CD4-positive, alpha-beta T cell (primary cell): ENCODE measurements at regions not wholly inside any gene's neighbourhood (a gene's known extent, or its start where the extent isn't known, plus 50 kb on each side); places are given as distances from the start of the nearest gene placed in this dataset.

Source experiments
- ATAC-seq: fragments of 200-7000 bp; cut with Tn5 transposase; one replicate; pipeline ENCODE4 v1.10.0; 2022; ENCODE audit warnings: mild to moderate bottlenecking; ENCODE audit not compliant: poor library complexity
- CTCF ChIA-PET: fragments of 350-600 bp; sonication (Branson Sonifier 250); formaldehyde crosslinking; loops from one replicate; lab custom pipeline; 2021; ENCODE audit warnings: antibody characterized with exemption, inconsistent platforms; lab: Charles Lee
- POLR2A ChIA-PET: fragments of 350-600 bp; sonication (Branson Sonifier 250); formaldehyde crosslinking; loops from one replicate; lab custom pipeline; 2021; ENCODE audit warnings: antibody characterized with exemption, inconsistent platforms; lab: Charles Lee
- DNase-seq, 14 experiments: peaks; one replicate each; pipeline ENCODE4 v3.0.0-alpha.2; 2013 to 2020; ENCODE audit warnings: mixed read lengths in 2 of 14
- H3K27ac ChIP-seq, 2 donors: one replicate each; pipeline versions ENCODE4 v1.5.1 to v1.7.0; 2013; ENCODE audit warnings: low read length in 2 of 2, low read depth in 1 of 2, mild to moderate bottlenecking in 1 of 2
- H3K27me3 ChIP-seq, 2 experiments: 1 replicate in 1 of 2; 2 replicates in 1 of 2; pipeline versions ENCODE4 v1.6.1 to v1.7.0; 2013; ENCODE audit warnings: low read length in 2 of 2, control low read depth in 1 of 2, mild to moderate bottlenecking in 1 of 2, moderate library complexity in 1 of 2; ENCODE audit not compliant: insufficient read depth in 2 of 2, control insufficient read depth in 1 of 2
- H3K36me3 ChIP-seq: one replicate; pipeline ENCODE4 v1.6.1; 2013; ENCODE audit warnings: low read length, control low read depth; ENCODE audit not compliant: insufficient read depth
- H3K4me1 ChIP-seq: one replicate; pipeline ENCODE4 v1.6.1; 2013; ENCODE audit warnings: low read length, control low read depth; ENCODE audit not compliant: insufficient read depth
- H3K4me3 ChIP-seq: one replicate; pipeline ENCODE4 v1.5.1; 2013; ENCODE audit warnings: mild to moderate bottlenecking, low read length, moderate library complexity
- H3K9me3 ChIP-seq, 2 experiments: 1 replicate in 1 of 2; 2 replicates in 1 of 2; pipeline versions ENCODE4 v1.6.1 to v1.7.0; 2013; ENCODE audit warnings: low read length in 2 of 2, mild to moderate bottlenecking in 2 of 2, control low read depth in 1 of 2, moderate library complexity in 1 of 2; ENCODE audit not compliant: control insufficient read depth in 1 of 2, insufficient read depth in 1 of 2
- H3K27ac Mint-ChIP-seq: one replicate; pipeline ENCODE4 v1.8.0; 2020; ENCODE audit warnings: mixed read lengths
- H3K27me3 Mint-ChIP-seq: one replicate; pipeline ENCODE4 v1.8.0; 2021; ENCODE audit warnings: mixed read lengths
- H3K36me3 Mint-ChIP-seq: one replicate; pipeline ENCODE4 v1.8.0; 2021; ENCODE audit warnings: low read depth, mixed read lengths
- H3K4me1 Mint-ChIP-seq: one replicate; pipeline ENCODE4 v1.8.0; 2021; ENCODE audit warnings: low read depth, mixed read lengths
- H3K4me3 Mint-ChIP-seq: one replicate; pipeline ENCODE4 v1.8.0; 2020; ENCODE audit warnings: mild to moderate bottlenecking, mixed read lengths
- H3K9me3 Mint-ChIP-seq: one replicate; pipeline ENCODE4 v1.8.0; 2020; ENCODE audit warnings: mixed read lengths
- intact Hi-C, 2 experiments: fragments of 100-400 bp; cut with DNase I in 1 of 2; cut with micrococcal nuclease in 1 of 2; formaldehyde crosslinking; loops; one replicate each; pipeline versions ENCODE4 v1.15.1 to v1.9.0; 2023 to 2025; cut with DNase I, micrococcal nuclease
- TF ChIP-seq, protein P1 (sequence below): fragments of 200-600 bp; IDR thresholded peaks from one replicate; pipeline ENCODE4 v1.8.0; 2022; ENCODE audit warnings: antibody characterized with exemption, mild to moderate bottlenecking

- H3K9me3 ChIP-seq = peaks cover 12 to 16% of the 10 kb centered on the region in 2 experiments
- ATAC-seq (no peak), DNase-seq (no peak)
- TF ChIP-seq, protein P1, sequence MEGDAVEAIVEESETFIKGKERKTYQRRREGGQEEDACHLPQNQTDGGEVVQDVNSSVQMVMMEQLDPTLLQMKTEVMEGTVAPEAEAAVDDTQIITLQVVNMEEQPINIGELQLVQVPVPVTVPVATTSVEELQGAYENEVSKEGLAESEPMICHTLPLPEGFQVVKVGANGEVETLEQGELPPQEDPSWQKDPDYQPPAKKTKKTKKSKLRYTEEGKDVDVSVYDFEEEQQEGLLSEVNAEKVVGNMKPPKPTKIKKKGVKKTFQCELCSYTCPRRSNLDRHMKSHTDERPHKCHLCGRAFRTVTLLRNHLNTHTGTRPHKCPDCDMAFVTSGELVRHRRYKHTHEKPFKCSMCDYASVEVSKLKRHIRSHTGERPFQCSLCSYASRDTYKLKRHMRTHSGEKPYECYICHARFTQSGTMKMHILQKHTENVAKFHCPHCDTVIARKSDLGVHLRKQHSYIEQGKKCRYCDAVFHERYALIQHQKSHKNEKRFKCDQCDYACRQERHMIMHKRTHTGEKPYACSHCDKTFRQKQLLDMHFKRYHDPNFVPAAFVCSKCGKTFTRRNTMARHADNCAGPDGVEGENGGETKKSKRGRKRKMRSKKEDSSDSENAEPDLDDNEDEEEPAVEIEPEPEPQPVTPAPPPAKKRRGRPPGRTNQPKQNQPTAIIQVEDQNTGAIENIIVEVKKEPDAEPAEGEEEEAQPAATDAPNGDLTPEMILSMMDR = no peak
- Mint-ChIP-seq H3K36me3 (no peaks in the 10 kb centered on the region), H3K9me3 (peaks cover 17% of the 10 kb centered on the region), H3K4me1 (no peaks in the 10 kb centered on the region), H3K27me3 (peaks cover 56% of the 10 kb centered on the region), H3K4me3 (no peak overlapping the region), H3K27ac (no peak overlapping the region)
- POLR2A ChIA-PET = no interaction called here
- peaks cover 3% of the 10 kb centered on the region in 2 experiments for H3K27me3 ChIP-seq
- intact Hi-C loops = no loop called here
- no peak overlapping the region for H3K27ac ChIP-seq
- no peaks in the 10 kb centered on the region for H3K4me1 ChIP-seq
- CTCF ChIA-PET = no interaction called here
- no peaks in the 10 kb centered on the region for H3K36me3 ChIP-seq
- no peak overlapping the region for H3K4me3 ChIP-seq
These were observed 158.1 kb downstream of the RPS29 start for GRCh38 chr14:49428076-49428475.

- Histone ChIP-seq H3K4me3 (no peak overlapping the region), H3K4me1 (no peaks in the 10 kb centered on the region), H3K36me3 (no peaks in the 10 kb centered on the region), H3K9me3 (peaks cover 4 to 16% of the 10 kb centered on the region in 2 experiments), H3K27ac (no peak overlapping the region), H3K27me3 (peaks cover 3 to 6% of the 10 kb centered on the region in 2 experiments)
- CTCF ChIA-PET = interaction anchor here (1.2 kb wide), 1 partner anchor 9 kb away, joined by 3 read pairs; no protein-coding TSS in a partner anchor
- H3K9me3 Mint-ChIP-seq = peaks cover 9% of the 10 kb centered on the region
- H3K27ac Mint-ChIP-seq = no peak overlapping the region
- no peak for DNase-seq
- TF ChIP-seq, protein P1 = no peak
- no peak overlapping the region for H3K4me3 Mint-ChIP-seq
- intact Hi-C loops = no loop called here
- ATAC-seq = no peak
- H3K36me3 Mint-ChIP-seq = no peaks in the 10 kb centered on the region
- no peaks in the 10 kb centered on the region for H3K4me1 Mint-ChIP-seq
- POLR2A ChIA-PET = no interaction called here
- peaks cover 56% of the 10 kb centered on the region for H3K27me3 Mint-ChIP-seq
These were observed 159.1 kb downstream of the RPS29 start for GRCh38 chr14:49427117-49427516.

GRCh38 chr14:49425921-49426320 lies 160.3 kb downstream of the RPS29 start:
- H3K36me3 Mint-ChIP-seq = no peaks in the 10 kb centered on the region
- TF ChIP-seq, protein P1 = no peak

More at GRCh38 chr14:49425921-49426320, 160.3 kb downstream of the RPS29 start:
- peaks cover 4 to 9% of the 10 kb centered on the region in 2 experiments for H3K9me3 ChIP-seq
- no peaks in the 10 kb centered on the region for H3K4me1 ChIP-seq
- peaks cover 3 to 7% of the 10 kb centered on the region in 2 experiments for H3K27me3 ChIP-seq
- no peak overlapping the region for H3K4me3 ChIP-seq
- H3K4me3 Mint-ChIP-seq = no peak overlapping the region
- peaks cover 61% of the 10 kb centered on the region for H3K27me3 Mint-ChIP-seq
- H3K9me3 Mint-ChIP-seq = peaks cover 3% of the 10 kb centered on the region
- no peaks in the 10 kb centered on the region for H3K36me3 ChIP-seq
- no peak for DNase-seq
- POLR2A ChIA-PET = no interaction called here
- ATAC-seq = no peak
- H3K27ac ChIP-seq = no peak overlapping the region
- CTCF ChIA-PET = interaction anchor here (1.2 kb wide), 1 partner anchor 8 kb away, joined by 3 read pairs; no protein-coding TSS in a partner anchor
- intact Hi-C loops = no loop called here
- H3K27ac Mint-ChIP-seq = no peak overlapping the region
- H3K4me1 Mint-ChIP-seq = no peaks in the 10 kb centered on the region
